ENCODE measurements at regions not wholly inside any gene's neighbourhood (a gene's known extent, or its start where the extent isn't known, plus 50 kb on each side); places are given as distances from the start of the nearest gene placed in this dataset.

DNA sequence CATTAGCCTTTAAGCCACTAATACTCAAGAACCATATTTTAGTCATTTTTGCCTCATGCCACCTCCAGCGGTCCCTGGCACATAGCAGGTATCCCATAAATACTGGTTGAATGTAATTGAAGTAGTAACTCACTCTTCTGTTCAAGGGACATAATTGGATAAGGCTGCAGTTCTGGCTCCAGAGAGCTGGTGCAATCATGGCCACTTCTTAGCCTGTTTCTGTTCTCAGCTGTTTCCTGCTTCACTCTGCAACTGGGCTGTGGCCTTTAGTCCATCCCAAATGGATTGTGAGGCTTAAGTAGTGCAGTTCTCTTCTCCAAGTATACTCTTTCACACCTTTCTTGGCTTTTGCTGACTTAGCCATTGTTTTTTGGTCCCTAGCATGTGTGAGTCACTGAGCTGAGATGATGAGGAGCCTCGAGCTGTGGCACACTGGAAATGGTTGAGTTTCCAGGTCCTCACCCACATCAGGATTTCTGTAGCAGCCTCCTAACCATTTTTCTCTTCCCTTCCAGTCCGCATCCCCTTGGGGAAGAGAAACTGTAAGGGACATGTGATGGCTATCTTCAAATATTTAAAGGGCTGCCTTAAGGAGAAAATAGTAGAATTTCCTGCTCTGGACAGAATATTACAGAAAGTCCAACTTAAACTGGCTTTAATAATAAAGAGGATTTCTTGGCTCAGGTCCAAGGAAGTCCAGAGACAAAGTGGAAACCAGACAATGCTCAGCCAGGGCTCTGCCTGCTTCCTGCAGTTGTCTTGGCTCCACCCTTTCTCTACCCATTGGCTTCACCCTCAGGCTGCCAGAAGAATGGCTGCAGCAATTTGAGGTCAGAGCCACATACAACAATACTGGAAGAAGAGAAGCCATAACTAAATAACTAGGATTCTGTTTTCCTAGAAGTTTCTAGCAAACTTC, 305.4 kb upstream of the ROPN1 start:
- H3K27ac ChIP-seq, result no peak overlapping the region
- no peak for DNase-seq (ENCODE audit: low read depth, low spot score)

- no peak overlapping the region for H3K27ac ChIP-seq
- no peak for DNase-seq (ENCODE audit: low read depth, low spot score)
Observed at GRCh38 chr3:124298301-124298700, 306.4 kb upstream of the ROPN1 start.

- no peak overlapping the region for H3K27ac ChIP-seq
- no peak for DNase-seq (ENCODE audit: low read depth, low spot score)
Observed at GRCh38 chr3:124298951-124299350, 307.0 kb upstream of the ROPN1 start.

- DNase-seq (ENCODE audit: low read depth, low spot score), result no peak
- H3K27ac ChIP-seq, result no peak overlapping the region
Observed at GRCh38 chr3:124299831-124300230, 307.9 kb upstream of the ROPN1 start.

DNA sequence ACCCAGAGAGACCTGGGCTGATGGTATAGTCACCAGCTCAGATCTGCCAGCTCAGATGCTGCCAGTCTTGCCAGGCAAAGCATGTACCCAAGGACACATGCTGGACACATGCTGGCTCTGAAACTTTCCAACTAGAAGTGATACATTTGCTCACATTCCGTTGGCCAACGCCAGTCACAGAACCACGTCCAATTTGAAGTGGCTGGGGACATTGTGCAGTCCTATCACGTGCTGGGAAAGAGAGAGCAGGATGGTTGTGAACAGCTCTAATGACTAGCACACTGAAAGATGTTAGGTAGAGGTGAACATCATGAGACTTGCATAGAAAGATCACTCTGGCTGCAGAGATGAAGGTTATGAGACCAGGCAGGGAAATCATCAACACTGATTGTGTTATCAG, 308.5 kb upstream of the ROPN1 start:
- DNase-seq (ENCODE audit: low read depth, low spot score), result no peak
- H3K27ac ChIP-seq, result no peak overlapping the region

DNA sequence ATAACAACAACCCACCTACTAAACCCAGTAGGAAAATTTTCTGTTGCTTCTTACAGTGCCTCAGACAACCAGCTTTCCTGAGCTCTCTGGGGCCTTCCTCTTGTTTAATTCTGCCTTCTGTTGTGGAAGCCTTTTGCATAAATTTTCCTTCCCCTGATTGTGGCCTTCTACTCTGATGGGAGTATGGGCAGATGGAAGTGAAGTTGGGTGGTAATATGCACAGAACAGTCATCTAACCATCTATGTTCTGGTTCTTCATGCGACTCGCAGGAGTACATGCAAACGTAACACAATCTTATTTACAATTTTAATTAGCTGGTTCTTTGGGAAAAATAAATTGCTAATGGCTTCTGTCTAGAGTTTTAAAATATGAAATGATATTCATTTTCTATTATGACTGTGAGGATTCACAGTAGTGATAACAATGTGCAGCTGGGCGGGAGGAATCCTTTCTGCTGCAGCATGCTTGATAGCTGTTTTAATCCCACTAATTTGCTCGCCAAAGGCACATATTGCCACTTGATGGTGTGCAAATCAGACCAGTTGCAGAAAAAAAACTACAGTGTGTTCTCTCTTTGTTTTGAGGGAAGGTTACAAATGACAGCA, 311.5 kb upstream of the ROPN1 start:
- DNase-seq (ENCODE audit: low read depth, low spot score), result no peak
- H3K27ac ChIP-seq, result no peak overlapping the region

GRCh38 chr3:124306665-124307064, 314.7 kb upstream of the ROPN1 start:
- no peak for DNase-seq (ENCODE audit: low read depth, low spot score)
- H3K27ac ChIP-seq, result no peak overlapping the region

- H3K27ac ChIP-seq, result no peak overlapping the region
- no peak for DNase-seq (ENCODE audit: low read depth, low spot score)
Observed at GRCh38 chr3:124313621-124314020, 321.7 kb upstream of the ROPN1 start.

GRCh38 chr3:124315215-124316033, 323.5 kb upstream of the ROPN1 start:
- no peak overlapping the region for H3K27ac ChIP-seq
- no peak for DNase-seq (ENCODE audit: low read depth, low spot score)

- no peak for DNase-seq (ENCODE audit: low read depth, low spot score)
- no peak overlapping the region for H3K27ac ChIP-seq
Observed at GRCh38 chr3:124316034-124316287, 324.0 kb upstream of the ROPN1 start.

- H3K27ac ChIP-seq, result no peak overlapping the region
- DNase-seq (ENCODE audit: low read depth, low spot score), result no peak
Observed at GRCh38 chr3:124318014-124318413, 326.1 kb upstream of the ROPN1 start.

- no peak overlapping the region for H3K27ac ChIP-seq
- no peak for DNase-seq (ENCODE audit: low read depth, low spot score)
Observed at GRCh38 chr3:124318656-124319055, 326.7 kb upstream of the ROPN1 start.

DNA sequence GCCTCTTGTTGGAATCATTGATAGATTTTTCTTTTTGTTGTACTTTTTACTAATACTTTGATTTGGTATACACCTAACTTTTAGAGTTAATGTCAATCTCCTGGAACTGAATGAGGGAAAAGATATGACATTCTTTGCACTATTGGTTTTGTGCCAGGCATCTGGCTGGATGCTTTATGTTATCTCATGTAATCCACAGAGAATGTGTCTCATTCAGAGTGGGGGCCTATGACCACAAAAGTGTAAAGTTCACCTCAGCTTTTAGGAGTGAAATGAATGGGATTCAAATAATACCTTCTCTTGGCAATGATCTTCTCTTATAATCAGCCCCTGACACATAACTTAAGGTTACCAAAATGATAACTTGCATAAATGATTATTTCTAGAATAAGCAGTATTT, 329.1 kb upstream of the ROPN1 start:
- no peak for DNase-seq (ENCODE audit: low read depth, low spot score)
- H3K27ac ChIP-seq, result no peak overlapping the region

GRCh38 chr3:124322309-124322880, 330.5 kb upstream of the ROPN1 start:
- no peak overlapping the region for H3K27ac ChIP-seq
- DNase-seq (ENCODE audit: low read depth, low spot score), result no peak

- DNase-seq (ENCODE audit: low read depth, low spot score), result no peak
- H3K27ac ChIP-seq, result no peak overlapping the region
Observed at GRCh38 chr3:124322966-124323365, 331.0 kb upstream of the ROPN1 start.

DNA sequence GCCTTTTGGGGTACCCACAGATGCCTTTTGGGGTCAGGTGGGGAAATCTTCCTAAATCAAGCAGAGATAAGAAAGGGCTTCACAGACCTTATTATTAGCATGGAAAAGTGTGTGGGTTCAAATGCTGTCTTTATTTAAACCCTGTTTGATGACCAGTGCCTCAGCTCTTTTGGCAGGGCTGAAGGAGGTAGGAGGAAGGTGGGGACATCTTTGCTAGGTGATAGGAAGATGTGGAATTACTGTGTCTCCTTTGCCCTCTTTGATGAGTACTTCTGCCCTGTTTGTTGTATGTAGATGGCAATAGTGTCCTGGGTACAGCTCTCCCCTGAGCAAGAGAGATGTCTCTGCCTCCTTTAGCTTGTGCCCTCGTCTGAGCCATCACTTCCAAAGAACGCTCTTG, 333.3 kb upstream of the ROPN1 start:
- no peak overlapping the region for H3K27ac ChIP-seq
- DNase-seq (ENCODE audit: low read depth, low spot score), result no peak

DNA sequence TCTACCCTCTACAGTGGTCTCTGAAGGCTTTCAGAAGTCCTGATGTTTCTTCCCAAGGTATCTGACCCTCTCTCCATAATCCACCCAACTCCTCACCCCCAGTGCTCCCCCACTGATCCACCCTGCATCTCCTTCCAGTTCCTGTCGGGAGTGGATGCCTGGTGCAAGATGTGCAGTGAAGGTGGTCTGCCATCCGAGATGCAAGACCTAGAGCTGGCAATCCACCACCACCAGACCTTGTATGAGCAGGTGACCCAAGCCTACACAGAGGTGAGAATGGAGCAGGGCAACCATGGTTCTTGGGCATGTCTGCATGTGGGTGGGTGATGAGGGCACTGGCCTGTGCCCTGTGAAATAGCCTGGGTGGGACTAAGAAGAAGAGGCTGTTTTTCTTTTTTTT, 337.8 kb upstream of the ROPN1 start:
- no peak overlapping the region for H3K27ac ChIP-seq
- no peak for DNase-seq (ENCODE audit: low read depth, low spot score)

DNA sequence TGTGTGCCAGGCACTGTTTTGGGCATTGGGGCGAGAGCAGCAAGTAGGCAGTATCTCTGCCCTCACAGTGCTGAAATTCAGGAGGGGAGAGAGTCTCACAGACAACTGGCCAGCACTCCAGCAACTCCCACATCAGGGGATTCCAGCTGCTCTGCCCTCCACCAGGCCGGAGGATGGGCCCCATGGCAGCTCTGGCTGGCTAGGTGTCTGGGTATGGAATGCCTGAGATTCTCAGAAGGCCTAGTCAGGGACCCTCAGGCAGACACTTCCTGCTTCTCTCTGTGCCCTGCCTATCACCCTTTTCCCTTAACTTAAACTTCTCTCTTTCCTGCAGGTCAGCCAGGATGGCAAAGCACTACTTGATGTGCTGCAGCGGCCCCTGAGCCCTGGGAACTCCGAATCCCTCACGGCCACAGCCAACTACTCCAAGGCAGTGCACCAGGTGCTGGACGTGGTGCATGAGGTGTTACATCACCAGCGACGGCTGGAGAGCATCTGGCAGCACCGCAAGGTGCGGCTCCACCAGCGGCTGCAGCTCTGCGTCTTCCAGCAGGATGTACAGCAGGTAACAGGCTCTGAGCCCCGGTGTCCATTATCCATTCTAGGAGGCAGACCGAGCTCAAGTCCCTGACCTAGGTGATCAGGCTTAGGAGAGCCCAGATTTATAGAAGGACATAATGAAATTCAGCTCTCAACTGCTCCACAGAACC, 342.2 kb upstream of the ROPN1 start:
- H3K27ac ChIP-seq, result no peak overlapping the region
- DNase-seq (ENCODE audit: low read depth, low spot score), result no peak

DNA sequence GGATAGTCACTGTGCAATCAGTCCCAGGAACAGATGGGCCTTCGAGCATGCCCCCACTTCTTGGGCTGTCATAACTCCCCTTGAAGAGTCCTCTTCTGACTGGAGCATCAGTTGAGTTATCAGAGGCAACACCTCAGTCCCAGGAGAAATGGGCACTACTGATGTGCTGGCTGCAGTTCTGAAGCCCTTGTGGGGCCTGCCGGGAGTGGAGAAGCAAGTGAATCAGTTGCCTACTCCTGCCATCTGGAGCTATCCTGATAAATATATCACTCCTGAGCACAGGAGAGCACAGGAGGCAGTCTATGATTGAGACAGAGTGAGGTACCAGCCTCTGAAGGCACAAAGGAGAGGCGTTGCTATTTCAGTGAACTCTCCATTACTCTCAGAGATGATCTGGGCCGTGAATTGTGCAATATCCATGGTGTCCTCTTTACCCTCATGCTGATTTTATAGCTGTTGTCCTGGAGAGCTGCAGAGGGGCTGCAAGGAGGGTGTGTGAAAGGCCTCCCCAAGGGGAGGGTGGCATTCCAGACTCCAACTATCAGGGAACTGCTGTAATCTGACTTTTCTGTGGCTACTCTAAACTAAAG, 344.2 kb upstream of the ROPN1 start:
- H3K27ac ChIP-seq, result no peak overlapping the region
- DNase-seq (ENCODE audit: low read depth, low spot score), result no peak

DNA sequence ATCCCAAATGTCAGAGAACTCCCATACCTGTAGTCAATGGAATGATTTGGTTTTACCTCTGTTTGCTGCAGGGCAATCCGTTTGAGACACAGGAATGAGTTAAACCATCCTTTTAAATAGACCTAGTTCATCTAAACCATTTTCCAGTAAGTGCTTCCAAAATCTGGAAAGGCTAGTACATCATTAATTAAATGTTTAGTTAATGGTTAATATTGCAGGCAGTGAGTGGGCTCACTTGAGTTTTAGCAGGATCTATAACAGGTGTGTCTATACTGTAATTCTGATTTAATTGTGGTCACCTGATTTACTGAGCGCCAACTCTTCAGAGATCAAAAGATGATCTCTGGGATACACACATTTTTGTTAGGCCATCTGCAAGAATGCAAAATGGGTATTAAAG, 353.9 kb upstream of the ROPN1 start:
- H3K27ac ChIP-seq, result no peak overlapping the region
- no peak for DNase-seq (ENCODE audit: low read depth, low spot score)

All from epithelial cell of prostate (primary cell).